GM18519 (cell line): ENCODE measurements at regions not wholly inside any gene's neighbourhood (a gene's known extent, or its start where the extent isn't known, plus 50 kb on each side); places are given as distances from the start of the nearest gene placed in this dataset.
"Not testable (repeated sequence)": the region's sequence is repeated elsewhere in the genome, so short reads cannot be mapped to it uniquely, and the experiment has no call there.

Experiments
- ATAC-seq: cut with Tn5 transposase; IDR thresholded peaks from one replicate; pipeline ENCODE4 v1.9.1; 2021; ENCODE audit warnings: mild to moderate bottlenecking, moderate library complexity; ENCODE audit not compliant: unreplicated experiment, low FRiP score

GRCh38 chr15:98085003-98085639 is 124.6 kb downstream of the ARRDC4 start:
- no peak for ATAC-seq

- not testable (repeated sequence) for ATAC-seq
These were observed 127.9 kb downstream of the ARRDC4 start for GRCh38 chr15:98088307-98088945.

GRCh38 chr15:98089352-98089751 is 128.8 kb downstream of the ARRDC4 start:
- not testable (repeated sequence) for ATAC-seq

- not testable (repeated sequence) for ATAC-seq
These were observed 137.5 kb downstream of the ARRDC4 start for GRCh38 chr15:98097986-98098385.

- ATAC-seq = not testable (repeated sequence)
These were observed 140.1 kb downstream of the ARRDC4 start for GRCh38 chr15:98100606-98101005.

GRCh38 chr15:98103570-98103969 is 143.1 kb downstream of the ARRDC4 start:
- ATAC-seq = no peak

GRCh38 chr15:98104386-98105151 is 144.1 kb downstream of the ARRDC4 start:
- not testable (repeated sequence) for ATAC-seq

- ATAC-seq = not testable (repeated sequence)
These were observed 146.2 kb downstream of the ARRDC4 start for GRCh38 chr15:98106615-98107194.

- no peak for ATAC-seq
These were observed 151.3 kb downstream of the ARRDC4 start for GRCh38 chr15:98111806-98112205.

GRCh38 chr15:98113327-98113726 is 152.8 kb downstream of the ARRDC4 start:
- no peak for ATAC-seq

- ATAC-seq = no peak
These were observed 160.1 kb downstream of the ARRDC4 start for GRCh38 chr15:98120561-98120960.

- no peak for ATAC-seq
These were observed 161.0 kb downstream of the ARRDC4 start for GRCh38 chr15:98121536-98121935.

- no peak for ATAC-seq
These were observed 161.5 kb downstream of the ARRDC4 start for GRCh38 chr15:98121957-98122356.

- ATAC-seq = no peak
These were observed 162.8 kb downstream of the ARRDC4 start for GRCh38 chr15:98123297-98123696.

- no peak for ATAC-seq
These were observed 163.3 kb downstream of the ARRDC4 start for GRCh38 chr15:98123834-98124233.

GRCh38 chr15:98124581-98124980 is 164.1 kb downstream of the ARRDC4 start:
- no peak for ATAC-seq

- no peak for ATAC-seq
These were observed 166.0 kb downstream of the ARRDC4 start for GRCh38 chr15:98126326-98127085.

- no peak for ATAC-seq
These were observed 167.1 kb downstream of the ARRDC4 start for GRCh38 chr15:98127586-98127985.

- no peak for ATAC-seq
These were observed 171.4 kb downstream of the ARRDC4 start for GRCh38 chr15:98131924-98132323.

GRCh38 chr15:98134905-98135304 is 174.4 kb downstream of the ARRDC4 start:
- no peak for ATAC-seq
